HG03469 (cell line): ENCODE measurements at regions not wholly inside any gene's neighbourhood (a gene's known extent, or its start where the extent isn't known, plus 50 kb on each side); places are given as distances from the start of the nearest gene placed in this dataset.

Source experiments
- ATAC-seq: cut with Tn5 transposase; IDR thresholded peaks from one replicate; pipeline ENCODE4 v1.9.1; 2021; ENCODE audit warnings: mild to moderate bottlenecking, moderate library complexity, moderate number of reproducible peaks; ENCODE audit not compliant: unreplicated experiment

DNA sequence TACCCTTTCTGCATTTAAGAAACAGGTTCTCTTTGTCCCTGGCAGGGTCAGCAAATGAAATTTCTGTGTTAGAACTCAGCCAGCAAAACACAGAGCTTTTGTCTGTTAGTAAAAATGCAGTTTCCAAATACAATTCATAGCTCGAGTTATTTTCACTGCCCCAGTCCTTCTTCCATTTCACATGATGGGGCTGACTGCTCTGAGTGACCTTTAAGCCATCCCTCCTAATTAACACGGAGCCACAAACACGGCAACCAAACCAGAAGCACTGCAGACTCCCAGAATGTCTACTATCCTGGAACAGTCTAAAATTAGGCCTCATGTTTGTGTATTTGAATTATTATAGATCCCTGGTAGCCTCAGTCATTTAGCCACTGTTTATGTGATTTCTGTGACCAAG lies 99.1 kb upstream of the RGS4 start:
- ATAC-seq: no peak

DNA sequence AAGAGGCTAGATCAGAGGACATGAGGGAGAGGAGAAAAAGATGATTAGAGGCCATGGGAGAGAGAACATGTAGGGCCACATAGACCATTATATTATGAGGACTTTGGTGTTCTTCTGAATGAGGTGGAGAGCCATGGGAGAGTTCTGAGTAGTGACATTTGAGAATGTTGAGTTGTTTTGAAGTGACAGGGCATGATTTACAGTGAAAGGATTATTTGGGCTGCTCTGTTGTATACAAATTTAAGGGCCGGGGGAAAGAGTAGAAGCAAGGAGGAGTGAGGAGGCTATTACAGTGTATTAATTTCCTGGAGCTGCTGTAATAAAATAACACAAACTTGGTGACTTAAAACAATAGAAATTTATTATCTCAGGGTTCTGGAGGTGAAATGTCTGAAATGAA lies 102.5 kb upstream of the RGS4 start:
- ATAC-seq: no peak

DNA sequence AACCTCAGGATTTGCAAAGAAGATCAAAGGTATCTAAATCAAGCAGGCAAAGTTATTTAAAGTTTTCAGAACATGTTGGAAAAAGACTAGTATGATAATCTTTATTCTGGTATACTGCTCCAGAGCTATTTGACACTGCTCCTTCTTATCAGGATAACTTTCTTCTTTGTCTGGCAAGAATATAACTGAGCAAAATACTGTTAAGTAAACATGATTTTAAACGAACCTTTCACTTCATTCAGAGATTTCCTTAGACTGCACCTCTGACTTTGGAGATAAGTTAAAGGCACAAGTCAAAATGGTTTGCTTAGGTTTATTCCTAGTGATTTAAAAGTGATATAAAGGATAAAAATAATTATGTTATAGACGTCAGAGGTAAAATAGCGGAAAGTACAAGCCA lies 103.9 kb upstream of the CCDC190 start:
- no peak for ATAC-seq

DNA sequence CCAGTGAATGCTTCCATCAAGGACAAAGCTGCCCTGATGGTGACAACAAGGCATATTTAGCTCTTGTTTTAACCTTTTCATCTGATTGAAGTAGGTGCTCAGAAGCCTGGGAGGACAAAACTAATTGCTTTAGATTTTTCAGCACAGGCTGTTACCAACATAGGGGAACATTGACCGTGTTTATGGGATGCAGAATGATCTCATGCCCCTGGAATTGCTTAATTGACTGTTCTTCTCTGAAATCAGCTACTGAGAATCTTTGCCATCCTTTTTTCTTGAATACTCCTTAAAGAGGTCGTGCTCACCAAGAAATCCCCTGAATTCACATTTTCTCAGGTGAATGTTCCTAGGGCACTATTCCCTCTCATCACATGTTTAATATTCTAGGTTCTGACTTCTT lies 95.9 kb upstream of the CCDC190 start:
- no peak for ATAC-seq

DNA sequence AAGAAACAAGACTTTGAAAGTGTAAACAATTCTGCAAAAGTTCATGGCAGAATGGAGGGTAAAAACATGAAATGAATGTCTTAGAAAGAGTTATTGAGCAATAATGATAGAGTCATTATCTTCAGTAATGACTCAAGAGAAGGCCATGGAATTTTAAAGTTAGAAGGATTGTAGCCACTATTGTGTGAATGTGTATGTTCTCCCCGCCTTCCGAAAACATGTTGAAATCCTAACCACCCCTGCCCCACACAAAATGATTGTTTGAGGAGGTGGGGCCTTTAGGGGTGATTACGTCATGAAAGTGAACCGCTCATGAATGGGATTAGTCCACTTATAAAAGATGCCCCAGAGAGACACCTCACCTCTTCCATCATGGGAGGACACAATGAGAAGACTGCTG lies 93.8 kb upstream of the CCDC190 start:
- ATAC-seq: no peak

DNA sequence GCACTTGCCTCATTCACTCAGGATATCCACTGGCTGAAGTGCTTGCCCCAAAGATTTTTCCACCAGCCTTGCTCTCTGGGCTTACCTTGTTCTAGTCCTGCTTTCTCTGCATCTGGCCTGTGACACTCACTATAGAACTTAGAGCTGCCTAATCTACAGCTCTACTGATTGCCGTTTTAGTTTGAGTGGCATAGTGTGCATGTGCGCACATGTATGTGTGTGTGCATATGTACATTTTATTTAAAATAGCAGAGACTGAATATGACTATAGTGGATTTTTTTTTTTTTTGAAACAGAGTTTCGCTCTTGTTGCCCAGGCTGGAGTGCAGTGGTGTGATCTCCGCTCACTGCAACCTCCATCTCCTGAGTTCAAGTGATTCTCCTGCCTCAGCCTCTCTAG lies 92.0 kb upstream of the CCDC190 start:
- ATAC-seq: no peak

DNA sequence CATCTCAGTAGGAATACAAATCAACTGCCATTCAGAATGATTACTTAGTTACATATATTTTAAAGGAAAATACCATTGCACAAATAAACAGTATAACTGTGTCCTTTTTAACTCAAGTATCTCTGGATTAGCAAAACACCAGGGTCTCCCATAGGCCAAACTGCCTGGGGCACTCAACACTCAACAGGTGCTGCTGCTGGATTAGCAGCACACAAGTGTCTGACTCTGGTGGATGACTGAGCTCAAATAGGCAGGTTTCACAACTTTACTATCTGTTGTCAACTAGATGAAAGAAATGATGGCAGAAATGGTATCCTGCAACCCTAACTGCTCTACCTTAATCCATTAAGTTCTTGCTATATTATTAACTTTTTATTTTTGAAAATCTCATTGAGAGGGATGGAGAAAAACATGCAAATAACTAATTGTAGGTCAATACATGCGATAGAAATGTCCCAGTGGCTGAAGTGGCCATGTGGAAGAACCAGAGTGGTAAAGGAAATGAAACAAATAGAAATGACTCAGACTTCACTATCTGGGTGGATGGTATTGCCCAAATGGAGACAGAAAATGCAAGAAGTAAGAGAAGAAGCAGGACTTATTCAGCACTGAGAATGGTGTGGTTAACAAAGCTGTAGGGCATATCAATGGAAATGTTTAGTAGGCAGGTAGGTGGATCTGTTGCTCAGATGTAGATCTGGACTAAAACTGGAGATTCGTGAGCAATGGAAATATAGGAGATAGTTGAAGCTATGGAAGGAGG lies 90.8 kb upstream of the CCDC190 start:
- peak; percentile 95 for ATAC-seq

DNA sequence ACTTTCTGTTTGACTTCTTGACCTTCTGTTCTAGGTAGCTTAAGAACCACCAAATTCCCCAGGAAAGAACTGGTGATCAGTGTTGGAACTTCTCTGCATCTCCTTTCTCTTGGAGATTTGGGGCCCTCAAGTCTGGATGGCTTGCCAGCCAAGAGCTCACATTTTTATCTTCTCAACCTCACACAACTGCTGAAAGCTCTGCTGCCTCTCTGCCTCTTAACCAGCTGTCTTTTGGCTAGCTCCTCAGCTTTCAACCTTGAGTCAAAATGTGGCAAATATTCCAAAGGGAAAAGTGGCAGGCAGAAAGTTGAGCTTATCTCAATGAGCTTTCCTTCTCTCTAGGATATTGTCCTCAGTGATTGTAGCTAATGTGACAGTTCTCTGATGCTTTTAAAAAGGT lies 89.2 kb upstream of the CCDC190 start:
- ATAC-seq: no peak

DNA sequence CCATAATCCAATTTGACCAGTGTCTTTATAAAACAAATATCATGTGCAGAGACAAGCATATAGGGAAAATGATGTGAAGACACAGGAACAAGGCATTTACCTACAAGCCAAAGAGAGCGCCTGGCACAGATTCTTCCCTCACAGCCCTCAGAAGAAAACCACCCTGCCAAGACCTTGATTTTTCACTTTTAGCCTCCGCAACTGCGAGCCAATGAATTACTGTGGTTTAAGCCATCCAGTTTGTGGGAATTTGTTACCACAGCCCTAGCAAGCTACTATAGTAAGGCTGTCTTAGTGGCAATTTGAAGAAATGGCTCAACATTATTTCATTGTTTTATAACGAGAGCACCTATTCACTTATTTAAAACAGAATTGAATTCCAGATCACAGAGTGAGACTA lies 85.7 kb upstream of the CCDC190 start:
- no peak for ATAC-seq

DNA sequence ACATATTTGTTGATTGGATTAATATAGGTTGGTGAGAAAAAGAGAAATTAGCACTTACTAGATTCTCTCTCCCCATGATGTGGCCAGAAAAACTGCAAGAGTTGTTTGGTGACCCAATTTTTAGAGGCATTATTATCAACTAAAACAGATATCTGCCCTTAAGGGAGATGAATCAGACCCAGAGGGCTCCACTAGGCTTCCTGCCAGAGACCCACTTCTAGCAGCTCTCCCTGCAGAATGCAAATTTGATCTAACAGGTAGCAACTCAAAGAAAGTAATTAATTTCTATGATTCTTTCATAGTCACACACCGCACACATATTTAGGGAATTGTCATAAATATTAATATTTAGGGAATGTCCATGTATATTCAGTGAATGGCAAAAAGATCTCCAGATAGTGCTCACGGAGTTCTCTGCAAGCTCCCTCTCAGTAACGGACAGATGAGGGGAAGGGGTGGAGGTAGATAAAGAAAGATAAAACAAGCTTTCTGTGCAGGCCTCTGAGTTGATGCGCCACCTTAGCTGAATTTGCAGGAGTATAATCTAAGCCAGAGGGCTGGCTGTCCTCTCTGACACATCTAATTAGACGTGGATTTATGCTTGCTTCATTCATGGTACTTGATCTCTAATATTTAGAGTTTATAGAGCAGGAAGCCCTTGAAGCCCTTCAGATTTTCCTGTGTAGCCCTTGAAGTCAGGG lies 84.1 kb upstream of the CCDC190 start:
- no peak for ATAC-seq

DNA sequence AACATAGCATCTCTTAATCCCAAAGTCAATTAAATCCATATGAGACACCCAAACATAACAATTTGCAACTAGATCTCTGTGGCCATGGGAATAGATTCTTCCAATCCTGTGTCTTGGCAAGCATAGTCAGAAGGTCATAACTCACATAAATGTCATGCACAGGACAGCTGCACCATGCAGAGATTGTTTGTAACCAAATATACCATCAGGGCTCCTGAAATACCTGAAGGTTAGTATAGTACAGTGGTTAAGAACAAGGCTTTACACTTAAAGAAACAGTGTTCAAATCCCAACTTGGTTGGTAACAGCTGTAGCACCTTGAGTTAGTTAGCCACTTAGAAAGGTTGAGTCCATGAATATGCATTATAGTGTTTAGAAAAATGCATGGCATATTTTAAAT lies 82.6 kb upstream of the CCDC190 start:
- no peak for ATAC-seq

DNA sequence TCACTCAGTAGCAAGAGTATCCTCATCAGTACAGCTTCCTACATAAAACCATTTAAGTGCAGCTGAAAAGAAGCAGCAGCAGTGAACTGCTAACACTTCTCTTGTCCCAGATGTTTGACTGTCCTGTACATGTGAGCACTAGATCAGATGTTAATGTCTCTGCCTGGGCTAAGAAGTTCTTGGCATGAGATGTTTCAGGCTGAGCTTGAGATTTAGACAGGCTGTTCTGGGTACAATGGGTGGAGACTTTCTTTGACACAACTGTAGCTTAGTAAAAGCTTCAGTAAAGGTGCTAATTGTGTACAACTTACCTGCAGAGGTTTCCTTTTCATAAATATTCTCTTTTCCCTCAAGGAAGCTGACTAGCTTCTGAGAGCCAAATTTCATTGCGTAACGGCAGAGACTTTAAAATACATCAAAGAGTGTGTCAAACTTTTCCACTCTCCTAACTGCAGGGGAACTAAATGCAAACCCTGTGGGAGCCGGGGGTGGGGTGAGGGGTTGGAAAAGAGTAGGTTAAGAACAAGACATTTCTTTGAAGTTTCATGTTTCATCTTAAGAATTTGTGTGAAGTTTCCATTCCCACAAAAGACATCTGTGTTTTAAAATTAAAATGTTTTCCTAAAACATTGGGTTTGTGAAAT lies 82.1 kb upstream of the CCDC190 start:
- ATAC-seq: no peak

DNA sequence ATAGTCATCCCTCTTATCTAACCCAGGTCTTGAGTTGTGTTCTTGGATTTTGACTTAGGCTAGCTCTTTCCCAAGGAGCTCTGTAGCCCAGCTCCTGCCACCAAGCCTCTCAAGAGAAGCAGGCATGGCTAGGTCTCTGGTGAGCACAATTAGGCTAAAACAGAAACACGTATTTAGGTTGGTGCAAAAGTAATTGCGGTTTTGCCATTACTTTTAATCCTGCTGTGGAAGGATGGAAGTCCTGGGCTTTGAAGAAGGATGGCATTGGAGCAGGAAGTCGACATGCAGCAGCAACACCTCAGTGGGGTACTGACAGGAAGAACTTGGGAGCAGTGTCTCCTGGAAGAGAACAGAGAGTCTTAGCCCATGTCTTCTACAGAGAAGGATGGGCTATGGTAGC lies 80.0 kb upstream of the CCDC190 start:
- no peak for ATAC-seq

DNA sequence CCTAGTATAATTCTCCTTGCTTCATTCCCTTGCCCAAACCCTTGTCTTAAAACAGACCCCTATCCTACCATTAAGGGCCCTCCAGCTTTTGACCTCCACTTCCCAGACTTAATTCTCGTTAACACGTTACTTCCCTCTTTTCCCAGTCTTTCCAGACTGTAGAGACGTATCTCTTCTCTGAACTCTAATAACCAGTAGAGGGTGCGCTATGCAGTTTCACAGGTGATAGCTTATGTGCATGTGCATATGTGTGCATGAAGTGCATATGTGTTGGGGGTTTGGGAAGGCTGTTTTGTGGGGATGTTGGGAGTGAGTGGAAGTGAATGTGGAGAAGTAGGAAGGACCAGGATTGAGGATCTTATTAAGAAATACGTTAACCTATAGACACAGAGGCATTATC lies 78.1 kb upstream of the CCDC190 start:
- ATAC-seq: no peak

DNA sequence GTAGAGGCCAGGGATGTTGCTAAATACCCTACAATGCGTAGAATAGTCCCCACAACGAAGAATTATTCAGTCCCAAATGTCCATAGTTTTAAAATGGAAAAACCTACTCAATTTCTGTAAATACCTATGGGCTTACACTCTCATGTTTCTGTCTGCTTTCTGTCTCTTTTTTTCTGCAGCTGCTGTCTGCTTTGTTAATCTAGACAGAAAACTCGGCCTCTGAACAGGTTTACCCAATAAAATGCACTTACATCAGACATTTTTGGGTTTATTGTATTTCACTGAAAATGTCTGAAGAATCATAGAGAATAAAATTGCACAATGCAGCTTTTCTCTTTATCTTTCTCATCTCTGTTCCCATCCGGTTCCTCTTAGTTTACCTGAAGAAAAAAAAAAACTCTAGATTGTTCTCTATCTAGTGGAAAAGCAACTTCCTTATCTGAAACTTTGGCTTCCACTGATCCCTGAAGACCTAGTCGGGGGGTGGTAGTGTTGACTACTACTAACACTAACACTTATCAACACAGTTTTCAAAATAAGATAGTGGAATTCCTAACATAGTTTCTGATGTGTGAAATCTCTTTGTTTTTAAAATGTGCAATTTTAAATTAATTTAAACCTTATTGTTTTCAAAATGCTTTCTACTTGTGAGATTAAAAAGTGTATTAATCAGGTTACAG lies 76.9 kb upstream of the CCDC190 start:
- ATAC-seq: no peak

DNA sequence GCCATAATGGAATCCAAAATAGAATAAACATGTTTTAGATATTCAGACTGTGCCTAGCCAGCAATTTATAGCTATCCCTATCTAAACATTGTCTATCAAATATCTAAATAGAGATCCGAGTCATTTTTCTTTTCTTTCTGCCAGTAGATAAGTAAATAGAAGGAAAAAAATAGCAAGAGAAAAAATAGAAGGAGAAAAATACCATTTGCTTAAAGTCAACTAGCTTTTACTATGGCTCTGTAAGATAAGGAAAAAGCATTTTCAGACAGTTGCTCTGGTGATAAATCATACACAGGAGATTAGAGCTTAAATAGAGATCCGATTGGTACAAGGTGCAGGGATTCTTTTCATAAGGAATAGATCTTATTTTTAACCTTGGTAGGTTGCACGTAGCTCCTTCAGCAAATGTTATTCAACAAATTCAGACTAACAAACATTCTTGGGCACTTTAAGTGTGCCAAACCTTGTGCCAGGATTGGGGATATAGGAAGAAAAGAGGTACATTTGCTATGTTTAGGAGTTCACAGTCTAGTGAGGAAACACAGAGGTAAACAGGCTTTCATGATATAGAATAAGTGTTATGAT lies 70.1 kb upstream of the CCDC190 start:
- no peak for ATAC-seq

DNA sequence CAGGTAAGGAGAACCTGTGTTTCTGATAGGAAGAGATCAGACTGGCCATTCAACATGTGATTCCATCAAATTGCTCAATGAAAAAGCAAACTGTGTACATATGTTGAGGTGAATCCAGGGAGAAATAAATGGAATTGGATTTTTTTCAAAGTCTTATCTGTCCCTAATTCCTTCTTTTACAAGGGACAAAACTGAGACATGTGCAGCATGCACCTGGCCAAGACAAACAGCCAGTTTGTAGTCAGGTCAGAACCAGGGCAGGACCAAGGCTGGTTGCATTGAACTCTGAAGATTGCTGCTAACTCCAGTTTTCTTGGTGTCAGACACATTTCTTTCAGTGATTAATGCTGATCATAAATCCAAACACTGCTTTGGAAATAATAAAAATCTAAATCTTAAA lies 69.6 kb upstream of the CCDC190 start:
- ATAC-seq: no peak

DNA sequence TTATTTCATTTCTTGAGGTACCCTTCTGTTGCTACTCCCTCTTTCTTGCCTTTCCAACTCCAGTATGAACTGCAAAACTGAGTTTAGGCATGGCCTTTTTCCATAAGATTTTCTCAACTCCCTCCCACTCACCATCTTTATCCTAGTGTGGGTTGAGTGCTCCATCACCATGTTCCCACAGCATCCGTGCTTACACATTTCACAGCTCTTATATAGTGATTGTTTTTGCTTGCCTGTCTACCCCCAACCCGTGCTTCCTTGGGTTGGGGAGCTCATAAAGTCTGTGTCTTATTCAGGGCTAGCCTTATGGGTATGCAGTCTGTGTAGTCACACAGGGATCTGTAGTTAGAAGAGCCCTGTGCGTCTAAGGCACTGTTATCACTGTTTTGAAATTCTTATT lies 68.2 kb upstream of the CCDC190 start:
- ATAC-seq: no peak

DNA sequence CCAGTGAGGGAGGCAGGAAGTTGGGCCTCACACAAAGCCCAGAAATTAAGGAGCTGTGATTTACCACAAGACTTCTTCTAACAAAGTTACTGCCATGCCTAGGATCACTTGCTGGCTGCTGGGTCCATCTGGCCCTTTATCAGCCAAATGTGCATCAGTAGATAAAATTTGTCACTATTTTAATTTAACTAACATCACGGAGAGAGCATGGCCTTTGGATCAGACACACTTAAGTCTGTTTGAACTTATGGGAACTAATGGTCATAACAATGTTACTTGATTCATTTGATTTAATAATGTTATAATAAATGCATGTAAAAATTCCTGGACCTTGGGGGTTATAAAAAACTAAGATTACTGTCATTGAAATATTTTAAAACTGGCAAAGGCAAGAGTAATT lies 67.2 kb upstream of the CCDC190 start:
- ATAC-seq: no peak

DNA sequence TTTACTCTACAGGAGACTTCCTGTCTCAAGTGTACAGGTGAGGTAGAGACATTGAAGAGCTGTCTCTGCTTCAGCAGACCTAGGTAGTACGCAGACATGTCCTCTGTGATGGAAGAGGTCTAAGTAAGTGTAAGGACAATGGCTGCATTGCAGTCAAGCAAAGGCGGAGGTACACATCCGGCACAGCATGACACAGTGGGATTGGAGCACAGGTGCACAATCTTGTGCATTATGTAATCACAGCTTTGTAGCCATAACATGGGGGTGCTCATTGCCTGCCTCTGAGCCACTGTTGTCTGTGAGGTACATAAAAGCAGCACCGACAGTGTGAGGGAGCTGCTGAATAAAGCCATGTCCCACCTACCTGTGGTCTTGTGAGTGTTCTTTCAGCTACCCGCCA lies 66.4 kb upstream of the CCDC190 start:
- no peak for ATAC-seq

DNA sequence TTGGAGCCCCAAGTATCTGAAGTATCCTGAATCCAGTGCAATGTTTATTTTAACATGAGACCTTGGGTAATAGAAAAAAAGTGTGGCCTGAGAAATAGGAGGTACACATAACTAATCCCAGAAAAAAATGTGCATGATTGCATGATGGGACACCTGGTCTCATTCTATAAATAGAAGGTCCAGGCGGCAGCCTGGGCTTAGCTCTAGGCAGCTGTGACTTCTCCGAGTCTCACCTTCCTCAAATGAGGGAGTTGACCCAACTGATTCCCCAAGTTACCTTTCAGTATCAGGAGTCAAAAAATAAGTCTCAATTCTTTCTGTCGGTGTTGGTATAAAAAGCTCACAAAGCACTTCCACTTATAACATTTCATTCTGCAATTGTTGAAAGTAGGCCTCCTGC lies 65.9 kb upstream of the CCDC190 start:
- ATAC-seq: no peak
